HG03442 (cell line): ENCODE measurements at regions not wholly inside any gene's neighbourhood (a gene's known extent, or its start where the extent isn't known, plus 50 kb on each side); places are given as distances from the start of the nearest gene placed in this dataset.
"Not testable (repeated sequence)": the region's sequence is repeated elsewhere in the genome, so short reads cannot be mapped to it uniquely, and the experiment has no call there.

Experiments used
- ATAC-seq: cut with Tn5 transposase; IDR thresholded peaks from one replicate; pipeline ENCODE4 v1.9.1; 2021; ENCODE audit warnings: mild to moderate bottlenecking, moderate library complexity; ENCODE audit not compliant: unreplicated experiment

DNA sequence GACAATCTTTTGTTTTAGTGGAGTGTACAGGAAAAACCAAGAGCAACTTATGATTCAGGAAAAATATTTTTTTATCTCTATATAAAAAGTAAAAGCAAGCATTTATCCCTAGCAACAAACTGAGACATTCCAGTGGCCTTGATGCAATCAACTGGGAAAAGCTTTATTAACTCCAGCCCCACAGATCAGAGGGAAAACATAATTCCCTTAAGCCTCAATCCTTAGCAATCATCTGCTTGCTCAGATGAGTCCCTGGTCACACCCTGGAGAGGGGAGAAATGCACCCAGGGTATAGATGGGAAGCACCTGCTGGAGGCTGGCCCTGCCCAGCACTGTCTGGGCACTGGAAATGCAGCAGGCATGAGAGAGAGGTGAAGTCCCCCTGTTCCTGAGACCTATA is 636.6 kb downstream of the TNS3 start:
- ATAC-seq = no peak

DNA sequence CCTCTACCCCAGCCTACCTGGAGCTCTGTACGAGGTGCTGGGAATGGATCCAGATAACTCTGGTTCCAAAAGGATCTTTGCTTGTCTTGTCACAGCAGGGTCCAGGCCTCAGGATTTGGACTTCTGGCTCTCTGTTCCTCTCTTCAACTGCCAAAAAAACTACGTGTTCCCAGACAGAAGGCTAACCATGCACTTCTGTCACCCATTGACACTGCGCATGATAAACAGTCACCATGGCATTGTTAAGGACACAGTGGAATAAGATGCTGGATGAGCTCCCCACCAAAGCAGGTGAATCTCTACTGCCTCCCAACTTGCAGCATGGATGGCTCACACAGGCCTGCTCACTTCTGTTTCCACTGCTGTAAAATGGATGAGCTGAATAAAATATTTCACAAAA is 637.9 kb downstream of the TNS3 start:
- no peak for ATAC-seq

DNA sequence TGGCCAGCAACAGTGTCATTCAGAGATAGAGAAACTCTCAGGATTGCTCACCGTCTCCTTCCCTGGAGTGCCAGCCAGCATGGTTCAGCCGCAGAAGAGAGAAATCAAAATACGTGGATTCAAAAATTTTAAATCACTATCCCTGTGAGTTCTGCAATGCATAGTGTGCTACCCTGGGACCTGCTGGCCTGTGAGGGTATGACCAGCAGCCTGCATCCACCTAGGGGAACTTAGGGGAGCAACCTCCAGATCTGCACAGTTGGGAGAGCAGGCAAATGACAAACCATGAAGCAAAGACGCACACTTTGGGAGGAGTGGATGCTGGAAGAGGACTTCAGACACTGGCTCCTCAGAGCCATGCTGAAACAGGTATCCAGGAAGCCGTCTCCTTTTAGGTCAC is 639.3 kb downstream of the TNS3 start:
- ATAC-seq = no peak

DNA sequence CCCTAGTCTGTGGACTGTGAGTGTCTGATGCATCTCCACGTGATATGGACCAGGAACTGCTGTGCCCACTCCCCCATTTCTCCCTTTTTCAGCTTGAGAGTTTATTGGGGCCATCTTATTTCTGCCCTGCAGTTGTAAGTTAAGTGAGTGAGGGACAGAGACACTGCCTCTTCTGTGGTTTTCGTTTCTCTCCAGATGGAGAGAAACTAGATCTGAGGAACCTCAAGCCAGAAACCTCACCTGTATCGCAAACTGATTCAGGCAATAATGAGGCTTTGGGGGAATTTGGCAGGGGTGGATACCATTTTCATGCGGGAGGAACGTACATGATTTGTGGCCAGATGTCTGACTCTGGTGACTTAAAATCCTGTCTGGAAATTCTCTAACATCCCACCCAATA is 641.7 kb downstream of the TNS3 start:
- no peak for ATAC-seq

DNA sequence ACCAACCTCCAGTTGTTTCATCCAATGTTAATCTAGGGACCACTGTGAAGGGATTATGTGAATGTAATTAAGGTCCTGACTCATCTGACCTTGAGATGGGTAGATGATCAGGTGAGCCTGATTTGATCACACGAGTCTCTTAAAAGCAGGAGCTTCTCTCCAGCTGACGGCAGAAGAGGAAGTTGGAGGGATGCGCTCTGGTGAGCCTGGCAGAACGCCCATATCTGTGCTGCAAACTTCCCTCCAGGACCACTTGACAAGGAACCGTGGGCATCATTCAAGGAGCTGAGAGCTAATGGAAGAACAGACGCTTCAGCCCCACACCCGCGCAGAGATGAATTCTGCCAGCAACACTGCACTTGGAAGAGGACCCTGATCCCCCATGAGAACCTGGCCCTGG is 642.4 kb downstream of the TNS3 start:
- no peak for ATAC-seq

DNA sequence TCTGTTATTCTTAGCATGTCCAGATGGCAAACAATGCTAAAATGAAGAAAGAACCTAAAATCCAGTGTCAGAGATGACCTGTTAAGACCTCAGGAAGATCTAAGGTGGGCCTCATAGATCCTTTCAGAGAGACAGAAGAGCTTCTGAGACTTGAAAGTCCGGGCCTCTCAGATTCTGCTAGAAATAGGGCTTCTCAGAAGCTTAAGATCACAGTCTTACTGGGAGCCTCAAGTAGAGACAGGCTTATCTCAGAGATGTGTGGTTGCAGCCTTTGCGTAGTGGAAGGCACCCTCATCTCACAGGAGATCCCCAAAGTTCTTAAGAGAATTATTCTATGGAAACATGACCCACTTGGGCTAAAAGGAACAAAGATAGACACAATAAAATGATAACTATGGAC is 642.8 kb downstream of the TNS3 start:
- ATAC-seq = no peak

DNA sequence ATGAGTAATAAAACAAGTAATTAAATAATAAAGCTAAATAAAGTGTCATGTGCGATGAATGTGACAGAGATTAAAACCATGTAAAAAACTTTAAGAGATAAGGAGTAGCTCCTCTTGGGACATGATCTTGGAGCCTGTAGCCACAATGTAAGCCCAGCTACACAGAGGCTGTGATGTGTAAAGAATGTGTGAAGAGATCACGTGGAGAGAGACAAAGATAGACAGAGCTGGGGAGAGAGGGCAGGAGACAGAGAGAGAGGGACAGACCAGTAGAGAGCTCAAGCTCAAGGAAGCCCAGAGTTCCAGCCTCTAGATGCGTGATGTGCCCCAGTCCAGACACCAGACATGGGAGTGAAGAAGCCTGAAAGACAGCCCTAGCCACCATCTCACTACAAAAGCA is 644.1 kb downstream of the TNS3 start:
- ATAC-seq = no peak

DNA sequence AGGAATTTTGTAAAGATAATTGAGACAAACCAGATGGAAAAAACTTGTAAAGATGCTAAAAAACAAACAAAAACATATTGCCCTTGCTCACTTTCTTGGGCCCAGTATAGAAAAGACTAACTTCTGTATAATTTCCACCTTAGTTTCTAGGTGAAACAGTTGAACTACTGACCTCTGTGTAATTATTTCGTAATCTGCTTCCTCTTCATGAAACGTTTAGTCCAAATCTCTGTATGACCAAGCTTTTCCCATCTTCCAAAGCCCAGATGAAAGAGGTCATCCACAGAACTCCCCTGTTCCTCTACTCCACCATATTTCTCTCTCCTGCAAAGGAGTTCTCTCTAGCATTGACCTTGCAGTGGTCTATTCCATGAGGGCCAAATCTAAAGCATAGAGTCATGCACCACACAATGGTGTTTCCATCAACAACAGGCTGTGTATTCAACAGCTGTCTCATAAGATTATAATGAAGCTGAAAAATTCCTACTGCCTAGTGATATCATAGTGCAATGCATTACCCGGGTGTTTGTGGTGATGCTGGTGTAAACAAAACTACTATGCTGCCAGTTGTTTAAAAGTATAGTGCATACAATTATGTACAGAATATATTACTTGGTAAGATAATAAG is 647.6 kb downstream of the TNS3 start:
- ATAC-seq = no peak

DNA sequence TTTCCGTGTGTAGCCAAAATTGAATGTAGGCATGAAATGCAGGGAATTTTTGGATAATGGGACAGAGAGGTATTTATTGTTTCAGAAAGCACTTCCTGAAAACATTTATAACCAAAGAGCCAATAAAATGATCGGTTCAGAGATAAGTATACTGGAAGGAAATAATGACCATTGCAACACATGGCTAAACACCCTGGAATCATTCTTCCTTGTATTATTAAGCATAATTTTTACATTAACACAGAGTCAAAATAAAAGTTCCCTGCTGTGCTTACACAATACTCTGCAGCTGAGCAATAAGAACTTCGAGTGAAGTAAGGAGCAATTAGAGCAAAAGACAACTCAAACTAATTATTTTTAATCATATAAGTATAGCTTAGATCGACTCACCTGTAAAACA is 648.3 kb downstream of the TNS3 start:
- no peak for ATAC-seq

DNA sequence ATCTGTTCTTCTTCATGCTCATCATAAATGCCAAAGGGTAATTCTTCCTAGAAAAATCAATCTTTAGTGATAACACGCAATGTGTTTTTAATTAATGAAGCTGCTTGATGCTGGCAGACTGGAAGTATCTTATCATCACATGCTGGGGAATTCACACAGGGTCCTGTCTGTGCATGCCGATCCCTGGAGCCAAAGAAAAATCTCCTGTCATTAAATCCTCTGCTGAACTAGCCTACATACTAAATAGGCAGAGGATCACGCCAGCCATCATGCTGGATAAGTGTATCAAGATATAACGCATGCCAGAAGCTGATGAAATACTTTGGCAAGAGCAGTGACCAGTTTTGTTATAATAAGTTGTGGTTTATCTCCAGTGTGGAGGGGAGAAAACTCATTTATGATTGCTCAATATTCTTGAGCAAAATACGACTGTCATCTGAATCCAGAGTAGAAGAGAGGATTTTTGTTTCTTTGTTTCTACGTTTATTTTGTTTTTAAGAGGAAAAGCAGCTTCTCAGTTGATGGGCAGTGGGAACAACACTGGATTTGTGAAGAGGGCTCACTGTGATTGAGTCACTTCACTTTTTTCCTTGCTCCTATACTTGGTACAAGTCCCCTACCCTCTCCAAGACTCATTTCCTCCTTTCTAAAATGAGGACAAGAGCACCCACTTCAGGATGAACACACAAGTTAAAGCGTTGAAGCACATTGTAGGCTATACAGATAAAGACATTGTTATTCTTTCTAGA is 649.1 kb downstream of the TNS3 start:
- no peak for ATAC-seq

DNA sequence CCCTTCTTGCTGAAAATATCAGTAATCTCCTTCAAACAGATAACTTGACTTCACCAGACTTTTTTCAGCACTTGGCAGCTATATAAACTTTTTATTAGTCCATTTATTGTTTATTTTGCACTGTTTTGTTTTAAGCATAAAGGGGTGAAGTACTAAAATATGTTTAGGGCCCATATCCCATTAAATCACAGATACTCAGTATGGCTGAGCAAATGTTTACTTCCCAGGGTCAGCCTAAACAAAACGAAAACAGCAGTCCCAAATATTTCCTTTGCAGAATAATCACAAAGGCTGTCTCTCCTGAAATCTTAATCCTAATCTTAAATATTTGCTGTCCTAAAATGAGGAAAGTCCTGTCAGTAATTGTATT is 649.6 kb downstream of the TNS3 start:
- no peak for ATAC-seq

DNA sequence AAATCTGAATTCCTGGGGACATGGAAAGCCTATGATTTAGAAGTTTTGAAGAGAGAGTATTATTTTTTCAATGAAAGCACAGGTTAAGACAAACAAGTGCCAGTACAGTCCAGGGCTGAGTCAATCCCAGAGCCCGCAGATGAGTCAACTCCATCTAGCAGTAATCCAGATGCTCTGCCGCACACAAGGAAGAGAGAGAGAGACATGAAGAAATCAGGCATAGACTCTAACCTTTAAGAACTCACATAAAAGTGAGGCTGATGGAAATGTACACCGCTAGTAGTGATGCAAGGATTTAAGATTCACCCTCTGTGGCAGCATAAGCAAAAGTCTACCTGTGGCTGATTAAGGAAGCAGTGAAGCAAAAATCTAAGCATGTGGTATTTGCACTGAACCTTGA is 651.5 kb downstream of the TNS3 start:
- ATAC-seq = no peak

DNA sequence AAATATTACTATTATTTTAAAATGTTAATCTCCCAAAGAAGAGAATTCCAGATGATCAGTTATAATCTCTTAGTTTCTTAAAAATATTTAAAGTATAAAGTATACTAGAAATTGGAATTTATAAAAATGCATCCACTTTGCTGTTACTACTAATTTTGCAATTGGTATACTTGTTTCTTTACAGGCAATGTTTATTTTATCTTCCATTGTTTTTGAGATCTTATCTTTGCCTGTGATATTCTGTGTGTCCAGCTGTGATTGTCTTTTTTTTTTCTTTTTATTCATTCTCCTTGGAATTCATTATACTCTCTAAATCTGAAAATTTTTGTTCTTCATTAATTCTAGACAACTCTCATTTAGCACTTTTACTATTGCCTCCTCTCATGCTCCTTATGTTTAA is 652.6 kb downstream of the TNS3 start:
- no peak for ATAC-seq

DNA sequence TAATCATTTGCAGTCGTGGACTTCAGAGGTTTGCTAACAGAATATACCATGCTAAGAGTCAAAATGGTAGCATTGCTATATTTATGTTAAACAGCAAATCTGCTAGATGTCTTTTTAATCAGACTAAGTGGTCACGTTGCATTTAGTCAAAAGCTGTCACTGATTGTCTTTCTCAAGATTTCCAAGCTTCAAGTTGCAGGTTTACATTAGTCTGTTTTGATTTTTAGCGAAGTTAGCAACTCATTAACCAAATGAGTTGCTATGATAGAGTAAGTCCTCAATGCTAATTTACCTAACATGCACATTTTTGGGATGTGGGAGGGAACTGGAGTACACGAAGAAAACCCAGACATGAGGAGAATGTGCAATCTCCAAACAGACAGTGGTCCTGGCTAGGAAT is 653.2 kb downstream of the TNS3 start:
- no peak for ATAC-seq

DNA sequence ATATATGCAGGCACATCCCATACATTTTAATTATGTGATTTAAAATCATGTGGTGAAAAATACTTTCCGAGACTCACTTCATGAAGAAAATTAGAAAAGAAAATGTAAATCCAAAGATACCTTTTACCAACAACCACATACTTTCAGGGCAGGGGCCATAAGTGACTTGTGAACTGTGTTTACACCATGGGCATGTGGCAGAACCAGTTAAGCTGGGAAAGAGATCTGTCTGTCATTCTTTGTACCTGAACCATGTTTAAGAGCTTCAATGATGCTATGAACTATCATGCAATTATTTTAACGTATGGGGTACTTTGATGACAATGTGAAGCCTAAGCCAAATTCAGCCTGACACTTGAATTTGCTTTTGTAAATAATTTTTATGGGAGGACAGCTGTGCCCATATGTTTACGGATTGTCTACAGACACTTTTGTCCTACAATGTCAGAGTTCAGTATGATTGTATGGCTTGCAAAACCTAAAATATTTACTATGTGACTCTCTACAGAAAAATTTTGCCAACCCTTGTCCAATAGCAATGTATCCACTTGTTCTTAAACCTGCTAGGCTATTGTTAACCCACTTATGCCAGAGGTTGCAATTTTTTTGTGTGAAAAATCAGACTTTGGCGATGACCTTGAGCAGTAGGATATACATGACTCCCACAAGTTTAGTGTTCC is 654.6 kb downstream of the TNS3 start:
- ATAC-seq = no peak

DNA sequence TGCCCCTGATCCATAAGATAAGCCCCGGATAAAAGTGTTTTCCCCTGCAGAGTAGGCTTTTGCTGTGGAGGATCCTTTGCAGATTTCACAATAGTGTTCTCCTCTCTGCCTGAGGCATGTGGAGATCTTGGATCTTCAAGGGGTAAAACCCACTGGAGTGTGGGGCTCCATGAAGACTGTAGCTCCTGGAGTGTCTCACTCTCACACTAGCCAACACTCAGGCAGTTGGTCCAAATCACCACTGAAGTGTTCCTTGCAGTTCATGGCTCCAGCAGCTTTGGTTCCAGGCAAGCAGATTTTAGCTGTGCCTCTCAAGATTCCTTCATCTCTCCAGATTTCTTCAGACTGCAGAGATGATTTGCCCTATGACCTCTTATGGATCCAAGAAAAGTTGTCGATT is 665.3 kb downstream of the TNS3 start:
- no peak for ATAC-seq

DNA sequence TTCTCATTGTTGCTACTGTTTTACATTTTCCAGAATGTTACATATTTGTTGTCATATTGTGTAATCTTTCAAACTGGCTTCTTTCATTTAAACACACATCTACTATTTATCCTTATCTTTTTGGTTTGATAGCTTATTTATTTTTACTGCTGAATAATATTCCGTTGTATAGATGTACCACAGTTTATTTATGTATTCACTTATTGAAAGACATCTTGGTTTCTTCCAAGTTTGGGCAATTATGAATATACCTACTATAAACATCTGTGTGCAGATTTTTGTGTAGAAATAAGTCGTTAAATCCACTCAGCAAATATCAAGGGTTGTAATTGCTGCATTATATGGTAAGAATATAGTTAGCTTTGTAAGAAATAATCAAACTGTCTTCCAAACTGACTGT is 669.2 kb downstream of the TNS3 start:
- ATAC-seq = no peak

DNA sequence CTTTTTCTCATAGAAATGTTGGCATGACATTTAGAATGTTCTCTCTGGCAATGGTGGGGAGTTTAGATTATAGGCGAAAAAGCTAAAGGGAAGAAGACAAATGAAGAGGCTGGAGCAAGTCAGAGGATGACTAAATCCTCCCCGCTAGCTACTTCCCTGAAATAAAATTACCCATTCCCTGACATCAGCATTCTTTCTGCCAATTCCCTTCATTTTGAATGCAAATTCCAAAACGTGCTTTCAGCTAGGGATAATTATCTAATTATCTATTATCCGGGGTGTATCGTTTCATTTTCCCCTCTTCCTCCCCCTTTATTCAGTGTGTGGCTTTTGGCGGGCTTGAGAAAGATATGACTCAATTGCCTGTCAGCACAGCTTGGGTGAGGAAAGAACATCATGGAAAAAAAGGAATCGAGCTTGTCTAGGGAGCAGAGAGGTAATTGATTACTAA is 672.3 kb downstream of the TNS3 start:
- no peak for ATAC-seq

DNA sequence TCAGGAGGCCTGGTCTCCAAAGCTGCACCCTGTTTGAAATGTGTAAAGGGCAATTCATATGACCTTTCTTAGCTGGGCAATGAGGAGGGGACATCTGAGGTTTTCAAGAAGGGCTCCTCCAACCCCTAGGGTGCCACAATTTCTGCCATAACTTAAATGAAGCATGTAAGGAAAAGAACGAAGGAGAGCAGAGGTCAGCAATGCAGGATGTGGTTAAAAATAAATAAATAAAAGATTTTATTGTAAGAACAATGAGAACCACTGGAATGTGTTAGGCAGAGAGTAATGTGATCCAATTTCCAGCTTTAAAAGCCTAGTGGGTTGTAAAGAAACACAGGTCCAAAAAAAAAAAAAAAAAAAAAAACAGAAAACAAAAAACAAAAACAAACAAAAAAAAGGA is 673.1 kb downstream of the TNS3 start:
- ATAC-seq = no peak

DNA sequence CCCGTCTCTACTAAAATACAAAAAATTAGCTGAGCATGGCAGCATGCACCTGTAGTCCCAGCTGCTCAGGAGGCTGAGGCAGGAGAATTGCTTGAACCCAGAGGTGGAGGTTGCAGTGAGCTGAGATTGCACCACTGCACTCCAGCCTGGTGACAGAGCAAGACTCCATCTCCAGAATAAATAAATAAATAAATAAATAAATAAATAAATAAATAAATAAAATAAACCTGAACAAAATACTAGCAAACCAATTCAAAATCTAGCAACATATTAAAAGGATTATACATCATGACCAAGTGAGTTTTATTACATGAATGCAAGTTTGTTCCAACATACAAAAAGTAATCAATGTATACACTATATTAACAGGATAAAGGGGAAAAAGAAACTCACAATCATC is 677.4 kb downstream of the TNS3 start:
- ATAC-seq = not testable (repeated sequence)

DNA sequence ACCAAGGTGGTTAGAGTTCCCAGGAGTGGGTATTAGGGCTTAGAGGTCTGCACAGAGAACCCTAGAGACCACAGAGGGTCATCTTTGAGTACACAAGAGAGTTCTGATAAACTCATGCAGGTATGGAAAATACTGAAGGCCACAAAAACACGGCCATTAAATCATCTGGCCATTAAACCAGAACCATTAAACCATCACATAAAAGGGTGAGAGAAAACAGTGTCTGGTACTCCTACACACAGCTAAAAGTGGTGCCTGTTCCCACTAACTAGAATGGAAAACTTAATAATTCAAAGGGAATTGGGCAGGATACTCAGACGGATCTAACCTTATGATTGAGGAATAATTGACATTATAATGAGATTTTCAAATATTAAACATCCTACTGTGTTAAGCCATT is 679.4 kb downstream of the TNS3 start:
- no peak for ATAC-seq
